Left renal cortex interstitium (tissue), 4 donors: ENCODE measurements at regions not wholly inside any gene's neighbourhood (a gene's known extent, or its start where the extent isn't known, plus 50 kb on each side); places are given as distances from the start of the nearest gene placed in this dataset.

ENCODE experiments used
- DNase-seq, 4 donors: peaks; one replicate each; pipeline ENCODE4 v3.0.0-alpha.2; 2013; ENCODE audit warnings: low read depth in 4 of 4, low spot score in 2 of 4, missing footprints in 1 of 4

DNA sequence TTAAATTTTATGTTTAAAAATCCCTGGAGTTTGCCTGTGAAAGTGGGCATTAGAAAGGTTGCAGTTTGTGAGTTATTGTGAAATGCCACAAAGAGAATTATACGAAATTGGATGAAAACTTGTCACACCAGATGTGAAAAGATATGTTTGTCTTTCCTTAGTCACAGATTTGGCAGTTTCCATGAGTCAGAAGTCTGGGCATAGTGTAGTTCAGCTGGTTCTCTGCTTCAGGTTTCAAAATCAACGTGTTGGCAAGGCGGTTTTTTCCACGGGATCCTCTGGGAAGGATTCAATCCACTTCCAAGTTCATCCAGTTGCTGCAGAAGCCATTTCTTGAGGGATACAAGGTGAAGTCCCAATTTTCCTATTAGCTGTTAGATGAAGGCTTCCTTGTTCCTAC is 658.0 kb upstream of the CDH2 start:
- no peak for DNase-seq

DNA sequence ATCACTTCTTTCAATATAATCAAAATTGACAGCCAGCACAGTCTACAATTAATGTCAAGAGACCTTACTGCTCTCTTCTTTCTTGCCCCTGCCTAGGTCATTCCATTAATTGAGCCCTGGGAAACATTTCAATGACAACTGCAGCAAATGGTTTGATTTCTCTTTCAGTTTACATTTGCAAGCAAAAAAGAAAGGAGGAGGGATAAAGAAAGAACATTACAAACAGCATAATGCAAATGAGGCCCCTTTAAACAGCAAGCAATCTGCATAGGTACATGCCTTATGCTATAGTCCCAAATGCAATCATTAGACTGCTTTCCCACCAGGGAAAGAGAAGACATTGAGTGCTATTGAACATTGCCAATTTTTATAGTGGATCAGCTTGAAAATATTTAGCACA is 655.0 kb upstream of the CDH2 start:
- no peak for DNase-seq

DNA sequence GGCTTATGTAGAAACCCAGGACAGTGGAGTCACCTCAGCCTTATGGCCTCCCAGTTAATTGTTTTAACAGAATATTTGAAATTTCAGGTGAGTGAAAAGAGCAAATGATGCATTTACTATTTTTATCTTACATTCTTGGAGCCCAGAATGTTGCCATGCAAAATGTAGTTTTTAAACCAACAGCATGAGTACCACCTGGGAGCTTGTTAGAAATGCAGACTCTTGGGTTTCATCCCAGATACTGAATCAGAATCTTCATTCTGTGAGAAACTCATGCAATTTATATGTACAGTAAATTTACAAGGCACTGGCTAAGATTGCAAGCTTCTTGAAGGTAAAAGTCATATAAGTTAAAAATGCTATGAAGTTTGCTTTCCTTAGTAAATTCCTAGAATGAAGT is 654.5 kb upstream of the CDH2 start:
- no peak for DNase-seq

DNA sequence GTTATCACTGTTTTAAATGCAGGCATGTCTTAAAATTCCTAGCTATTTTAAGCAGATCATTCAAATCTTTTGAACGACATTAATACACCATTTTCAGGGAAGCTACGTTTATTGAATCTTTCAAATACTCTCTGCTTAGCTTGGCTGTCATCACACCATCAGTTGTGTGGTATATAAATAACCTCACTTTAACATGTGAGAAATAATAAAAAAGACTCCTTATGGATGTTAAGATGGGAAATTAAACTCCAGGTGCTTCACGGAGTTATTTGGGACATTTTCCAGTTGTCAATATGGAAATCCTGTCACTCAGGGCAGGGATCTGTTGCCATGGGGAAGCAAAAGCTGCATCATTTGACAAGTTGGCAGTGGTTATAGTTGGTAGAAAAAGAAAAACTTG is 649.2 kb upstream of the CDH2 start:
- no peak for DNase-seq

DNA sequence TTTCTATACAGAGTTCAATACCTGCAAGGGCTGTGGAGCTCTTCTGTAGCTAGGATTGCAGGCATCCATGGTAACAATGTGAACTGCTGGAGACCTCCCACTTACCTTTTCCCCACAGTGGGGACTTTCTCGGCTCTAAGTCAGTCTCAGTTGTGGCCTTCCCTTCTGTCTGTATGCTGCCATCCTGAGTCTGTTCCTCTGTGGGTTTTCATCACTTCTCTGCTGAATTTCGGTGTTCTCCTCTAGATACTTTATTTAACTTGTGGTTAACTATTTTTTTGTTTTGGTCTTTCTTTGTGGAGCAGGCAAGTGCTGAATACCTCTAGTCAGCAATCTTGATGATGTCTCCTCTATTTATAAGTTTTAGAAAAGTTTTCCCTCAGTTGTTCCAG is 647.2 kb upstream of the CDH2 start:
- no peak for DNase-seq

DNA sequence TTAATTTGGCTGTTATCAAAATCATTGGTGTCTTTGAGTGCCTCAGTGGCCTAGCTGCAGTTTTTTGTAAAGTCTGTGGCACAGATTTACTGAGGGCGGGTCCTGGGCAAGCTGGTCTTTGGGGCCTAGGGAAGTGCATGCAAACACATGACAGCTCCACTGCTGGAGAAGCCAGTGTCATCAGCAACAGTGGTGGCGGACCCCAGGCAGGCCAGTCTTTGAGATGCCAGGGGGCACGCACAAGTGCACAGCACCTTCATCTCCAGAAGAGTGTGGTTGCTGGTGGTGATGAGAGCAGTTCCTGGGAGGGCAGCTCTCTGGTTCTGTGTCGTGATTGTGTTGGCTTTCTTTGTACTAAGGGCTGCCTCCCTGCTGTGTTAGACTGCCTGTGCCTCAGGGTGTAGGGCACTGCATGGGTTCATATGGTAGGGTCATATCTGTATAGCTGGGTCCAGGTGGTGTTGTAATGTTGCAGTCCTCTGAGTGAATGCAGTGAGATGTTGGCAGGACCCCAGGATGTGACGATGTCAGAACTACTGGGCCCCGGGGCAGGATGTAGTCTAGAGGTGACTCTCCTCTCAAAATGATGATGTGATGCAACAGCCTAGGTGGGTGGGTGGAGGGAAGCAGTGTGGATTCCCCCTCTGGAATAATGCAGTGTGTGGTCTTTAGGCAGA is 646.7 kb upstream of the CDH2 start:
- DNase-seq = no peak

DNA sequence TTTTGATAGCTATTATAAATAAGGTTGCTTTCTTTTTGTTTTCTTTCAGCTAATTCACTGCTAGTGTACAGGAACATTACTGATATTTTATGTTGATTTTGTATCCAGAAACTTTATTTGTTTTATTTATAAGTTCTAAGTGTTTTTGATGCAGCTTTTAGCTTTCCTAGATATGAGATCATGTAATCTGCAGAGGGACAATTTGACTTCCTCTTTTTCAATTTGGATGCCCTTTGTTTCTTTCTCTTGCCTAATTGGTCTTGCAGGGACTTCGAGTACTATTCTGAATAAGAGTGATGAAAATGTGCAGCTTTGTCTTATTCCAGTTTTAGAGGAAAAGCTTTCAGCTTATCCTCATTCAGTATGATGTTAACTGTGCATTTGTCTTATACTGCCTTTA is 643.4 kb upstream of the CDH2 start:
- no peak for DNase-seq

DNA sequence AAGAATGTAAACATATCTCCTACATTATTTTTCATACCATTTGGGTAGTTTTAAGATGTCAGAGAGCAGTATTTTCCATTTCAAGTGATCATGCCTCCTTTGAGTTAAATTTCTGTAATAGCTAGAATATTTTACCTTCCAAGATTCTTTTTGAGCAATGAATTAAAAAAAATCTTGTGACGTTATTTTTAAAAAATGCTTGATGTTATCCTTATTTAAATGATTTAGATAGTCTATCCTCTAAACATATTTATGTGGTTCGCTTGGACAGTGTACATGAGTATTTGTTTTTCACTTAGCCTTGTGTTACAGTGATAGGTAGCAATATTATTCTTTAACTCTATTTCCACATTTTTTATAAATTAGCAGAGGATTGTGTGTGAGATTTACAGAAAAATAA is 639.2 kb upstream of the CDH2 start:
- DNase-seq = no peak

DNA sequence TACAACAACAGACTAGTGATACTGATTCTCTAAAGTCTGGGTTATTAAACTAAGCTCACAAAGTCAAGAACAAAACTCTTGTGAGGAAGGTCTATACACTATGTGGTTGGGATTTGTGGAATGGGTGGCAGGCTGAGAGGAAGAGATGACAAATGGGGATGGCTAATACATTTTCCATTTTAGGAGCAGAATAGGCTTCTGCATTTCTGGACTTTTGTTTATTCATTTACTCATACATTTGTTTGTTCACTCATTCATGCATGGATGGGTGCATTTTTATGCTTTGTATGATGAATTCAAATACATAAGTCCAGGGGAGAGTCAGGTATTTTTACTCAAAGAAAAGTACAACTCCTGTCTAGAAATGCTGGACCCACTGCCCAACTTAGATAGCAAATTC is 637.4 kb upstream of the CDH2 start:
- DNase-seq = no peak

DNA sequence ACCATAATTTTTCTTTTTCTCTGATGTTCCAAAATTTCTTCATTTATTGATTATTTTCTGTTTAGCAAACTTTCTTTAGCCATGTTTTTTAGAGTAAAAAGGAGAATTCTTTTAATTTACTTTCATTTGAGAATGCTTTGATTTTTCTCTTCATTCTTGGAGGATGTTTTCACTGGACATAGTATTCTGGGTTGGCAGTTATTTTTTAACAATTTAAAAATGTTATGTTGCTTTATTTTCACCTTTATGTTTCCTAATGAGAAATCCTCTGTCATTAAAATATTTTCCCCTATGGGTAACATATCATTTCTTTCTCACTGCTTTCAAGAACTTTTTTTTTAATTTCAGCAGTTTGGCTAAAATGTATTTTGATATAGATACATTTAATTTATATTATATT is 631.4 kb upstream of the CDH2 start:
- no peak for DNase-seq

DNA sequence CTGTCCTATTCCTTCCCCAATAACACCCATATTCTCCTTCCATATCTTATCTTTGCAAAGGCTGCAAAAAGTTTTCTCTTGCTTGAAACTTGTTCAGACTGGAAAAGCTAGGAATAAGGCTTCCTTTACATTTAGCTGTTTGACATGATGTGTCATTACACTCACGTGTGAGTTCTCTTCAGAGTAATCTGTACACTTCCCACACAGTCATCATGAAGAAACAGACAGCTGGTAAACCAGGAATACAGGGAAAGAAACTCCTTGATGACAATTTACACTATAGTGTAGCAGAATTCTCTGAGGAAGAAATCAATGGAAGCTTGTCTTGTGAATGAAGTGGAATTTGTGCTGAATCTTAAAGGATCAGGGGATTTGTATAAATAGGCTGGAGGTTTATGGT is 628.6 kb upstream of the CDH2 start:
- DNase-seq = no peak

DNA sequence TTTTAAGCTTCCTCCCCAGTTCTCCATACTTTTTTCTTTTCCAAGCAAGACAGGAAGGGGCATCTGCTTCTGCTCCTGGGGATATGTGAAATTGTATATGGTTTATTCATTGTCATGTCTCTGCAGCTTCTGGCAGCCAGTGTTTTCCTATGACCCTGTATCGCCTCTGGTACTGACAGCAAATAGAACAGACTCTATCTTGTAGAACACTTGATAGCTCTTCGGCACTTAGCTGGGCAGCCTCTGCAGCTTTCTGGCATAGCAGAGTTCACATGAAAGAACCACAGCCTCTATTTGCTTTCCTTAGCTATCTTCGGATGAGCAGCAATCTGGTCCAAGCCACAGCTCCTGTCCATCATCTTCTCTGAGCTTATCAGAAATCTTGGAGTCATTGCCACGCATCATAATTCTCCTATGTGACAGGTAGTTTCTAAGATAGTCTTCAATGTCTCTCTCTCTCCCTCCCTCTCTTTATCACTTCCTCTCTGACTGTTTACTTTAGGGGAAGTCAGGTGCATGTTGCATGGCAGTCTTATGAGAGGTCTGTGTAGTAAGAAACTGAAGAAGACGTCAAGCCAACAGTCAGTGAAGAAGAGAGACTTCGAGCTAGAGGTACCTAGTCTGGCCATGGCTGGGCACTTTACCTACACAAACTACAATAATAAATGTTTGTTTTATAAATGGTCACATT is 627.7 kb upstream of the CDH2 start:
- DNase-seq = no peak

DNA sequence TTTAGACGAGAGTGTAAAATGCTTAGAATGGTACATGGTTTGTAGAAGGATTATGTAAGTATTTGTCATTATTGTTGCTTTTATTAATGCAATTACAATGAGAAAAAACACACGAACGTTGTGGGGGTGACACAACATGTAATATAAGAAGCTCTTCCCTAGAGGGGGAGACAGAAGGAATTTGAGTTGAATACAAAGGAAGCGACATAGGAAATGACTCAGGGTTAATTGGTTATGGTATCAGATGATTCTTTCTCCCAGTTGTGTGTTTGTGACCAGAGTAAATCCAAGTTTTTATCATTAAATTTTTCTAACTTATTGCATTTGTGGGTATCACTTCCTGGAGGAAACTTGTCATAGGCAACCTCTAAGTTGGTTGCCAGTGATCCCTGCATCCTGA is 625.6 kb upstream of the CDH2 start:
- DNase-seq = no peak

DNA sequence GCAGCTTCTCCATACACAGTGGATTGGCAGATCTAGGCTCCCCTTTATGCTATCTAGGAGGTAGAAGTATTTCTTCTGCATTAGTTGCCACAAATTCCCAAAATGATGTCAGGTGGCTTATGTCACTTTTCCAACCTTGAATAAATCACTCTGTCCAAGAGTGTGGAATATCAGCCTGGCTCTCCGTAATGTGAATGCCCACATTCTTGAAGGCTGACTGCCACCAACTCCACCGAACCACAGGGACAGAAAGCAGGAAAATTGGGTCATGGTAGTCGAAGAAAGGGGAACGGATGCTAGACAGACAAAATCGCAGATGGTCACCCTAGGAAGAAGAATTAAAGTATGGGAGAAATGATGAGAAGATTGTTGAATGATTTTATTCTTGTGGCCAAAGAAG is 624.9 kb upstream of the CDH2 start:
- no peak for DNase-seq

DNA sequence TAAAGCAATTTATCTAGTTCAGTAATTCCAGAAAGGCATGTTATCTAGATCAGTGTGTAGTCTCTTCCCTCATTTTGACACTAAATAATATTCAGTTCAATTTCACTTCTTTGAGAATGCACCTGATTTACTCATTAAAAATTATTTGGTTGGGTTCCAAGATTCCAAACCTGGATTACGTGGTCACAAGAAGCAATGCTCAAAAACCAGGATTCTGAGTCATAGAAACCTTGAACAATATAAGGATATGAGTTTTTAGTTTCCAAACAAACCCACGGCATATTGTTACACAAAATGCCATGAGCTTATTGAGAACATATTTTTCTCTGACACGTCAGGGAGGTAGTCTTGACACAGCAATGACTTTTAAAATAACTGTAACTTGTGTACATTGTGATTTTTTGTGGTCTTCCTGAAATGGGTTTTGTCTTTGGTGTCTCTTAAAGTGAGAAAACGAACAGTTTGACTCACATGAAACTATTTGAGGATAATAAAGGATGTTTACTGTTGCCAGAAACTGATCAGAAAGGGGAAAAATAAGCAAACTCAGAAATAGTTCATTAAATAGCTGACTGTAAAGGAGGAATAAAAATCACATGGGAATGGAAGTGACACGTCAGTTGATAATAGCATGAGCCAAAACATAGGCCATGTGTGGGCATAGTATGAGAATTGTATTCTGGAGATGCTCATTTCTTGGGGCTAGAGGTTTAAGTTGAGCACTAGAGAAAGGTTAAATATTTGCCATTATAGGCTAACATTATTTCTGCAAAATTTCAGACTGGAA is 617.7 kb upstream of the CDH2 start:
- no peak for DNase-seq

DNA sequence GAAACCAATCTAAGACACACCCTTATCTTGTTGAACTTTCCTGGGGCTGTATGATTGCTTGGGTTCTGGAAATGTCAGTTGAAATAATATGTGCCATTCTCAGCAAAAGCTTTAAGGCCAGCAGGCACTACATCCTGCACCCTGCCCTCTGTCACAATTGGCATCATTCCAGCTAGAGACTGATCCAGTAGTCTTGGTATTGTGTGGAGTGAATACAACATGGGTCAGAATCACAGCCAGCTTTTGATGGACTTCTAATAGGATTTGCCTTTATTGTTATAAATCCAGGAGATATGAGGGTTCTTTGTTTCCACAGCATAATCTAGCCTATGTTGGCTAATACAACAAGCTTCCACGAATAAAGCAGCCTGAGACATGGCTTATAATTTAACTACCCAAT is 617.0 kb upstream of the CDH2 start:
- no peak for DNase-seq

DNA sequence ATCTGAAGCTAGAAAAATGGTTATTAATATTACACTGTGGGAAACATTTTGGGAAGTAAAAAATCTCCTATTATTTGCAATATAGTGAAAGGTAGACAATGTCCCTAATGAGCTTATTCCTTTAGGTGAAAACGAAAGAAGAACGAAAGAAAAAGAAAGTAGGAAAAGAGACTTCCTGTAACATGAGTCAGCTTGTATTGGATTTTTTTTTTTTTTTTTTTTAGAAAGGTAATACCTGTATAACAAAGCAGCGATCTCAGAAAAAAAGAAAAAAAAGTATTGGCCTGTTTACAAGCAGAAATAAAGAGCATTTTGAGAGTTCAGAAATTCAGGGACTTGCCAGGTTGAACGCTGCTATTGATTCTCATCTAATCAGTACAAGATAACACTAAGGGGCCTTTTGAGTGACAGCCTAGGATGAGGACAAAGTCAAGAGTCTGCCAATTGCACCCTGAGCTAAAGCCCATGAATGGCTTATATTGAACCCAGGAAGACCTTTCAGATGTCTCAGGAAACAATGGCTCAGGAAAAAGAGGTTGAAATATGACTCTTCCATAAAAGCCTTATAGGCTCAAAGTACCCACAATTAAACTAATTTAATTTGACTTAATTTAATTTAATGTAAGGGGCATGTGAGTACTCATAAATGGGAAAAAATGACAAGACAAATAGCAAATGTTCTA is 615.6 kb upstream of the CDH2 start:
- no peak for DNase-seq

DNA sequence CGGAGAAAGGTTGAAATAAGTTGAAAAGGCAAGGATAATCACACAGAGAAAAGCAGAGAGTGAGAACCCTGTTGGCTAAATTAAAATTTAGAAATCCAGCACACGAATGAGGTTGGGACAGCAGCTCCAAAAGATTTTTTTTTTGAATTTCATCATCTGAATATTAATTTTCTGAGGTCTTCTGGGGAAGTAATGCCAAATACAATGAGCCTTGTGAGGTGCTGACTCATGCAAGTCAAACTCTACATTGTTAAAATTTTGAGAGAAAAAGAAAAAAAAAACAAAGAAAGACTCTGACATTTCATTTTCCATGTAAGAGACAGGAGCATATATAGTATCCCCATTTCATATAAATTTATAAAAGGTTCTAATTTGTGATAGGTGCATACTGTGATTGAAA is 614.2 kb upstream of the CDH2 start:
- no peak for DNase-seq

DNA sequence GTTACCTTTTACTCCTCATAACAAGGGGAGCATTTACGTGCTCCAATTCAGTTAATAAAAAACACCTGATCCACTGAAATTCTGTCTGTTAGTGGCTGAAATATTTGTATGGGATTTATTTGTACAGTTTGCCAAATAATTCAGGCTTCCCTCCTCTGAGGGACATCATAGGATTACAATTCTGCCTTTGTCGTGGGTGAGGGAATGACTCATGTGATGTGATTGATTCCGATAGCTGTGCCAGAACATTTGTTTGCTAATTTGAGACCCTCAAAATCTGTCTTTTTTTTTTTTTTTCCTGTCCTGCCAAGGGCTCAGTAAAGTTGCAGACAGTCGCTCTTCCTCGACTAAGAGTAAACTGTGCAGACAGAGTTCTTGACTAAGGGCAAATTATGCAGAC is 612.6 kb upstream of the CDH2 start:
- no peak for DNase-seq

DNA sequence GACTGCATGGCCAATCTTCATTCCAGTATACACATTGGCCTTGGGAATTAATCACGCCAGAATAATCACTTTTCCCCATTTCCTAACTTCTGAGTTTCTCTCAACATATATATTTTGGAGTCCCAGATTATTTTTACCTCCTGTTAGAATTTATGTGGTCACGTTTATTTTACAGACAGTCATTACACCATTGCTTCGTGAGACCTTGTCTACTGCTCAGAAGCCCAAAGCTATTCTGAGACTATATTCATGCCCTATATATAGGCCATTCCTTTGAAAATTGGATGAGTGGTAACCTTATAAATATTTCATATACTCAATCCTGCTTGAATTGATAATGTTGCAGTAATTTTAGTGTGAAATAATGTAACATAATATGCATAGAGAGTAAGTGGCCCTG is 610.0 kb upstream of the CDH2 start:
- no peak for DNase-seq

DNA sequence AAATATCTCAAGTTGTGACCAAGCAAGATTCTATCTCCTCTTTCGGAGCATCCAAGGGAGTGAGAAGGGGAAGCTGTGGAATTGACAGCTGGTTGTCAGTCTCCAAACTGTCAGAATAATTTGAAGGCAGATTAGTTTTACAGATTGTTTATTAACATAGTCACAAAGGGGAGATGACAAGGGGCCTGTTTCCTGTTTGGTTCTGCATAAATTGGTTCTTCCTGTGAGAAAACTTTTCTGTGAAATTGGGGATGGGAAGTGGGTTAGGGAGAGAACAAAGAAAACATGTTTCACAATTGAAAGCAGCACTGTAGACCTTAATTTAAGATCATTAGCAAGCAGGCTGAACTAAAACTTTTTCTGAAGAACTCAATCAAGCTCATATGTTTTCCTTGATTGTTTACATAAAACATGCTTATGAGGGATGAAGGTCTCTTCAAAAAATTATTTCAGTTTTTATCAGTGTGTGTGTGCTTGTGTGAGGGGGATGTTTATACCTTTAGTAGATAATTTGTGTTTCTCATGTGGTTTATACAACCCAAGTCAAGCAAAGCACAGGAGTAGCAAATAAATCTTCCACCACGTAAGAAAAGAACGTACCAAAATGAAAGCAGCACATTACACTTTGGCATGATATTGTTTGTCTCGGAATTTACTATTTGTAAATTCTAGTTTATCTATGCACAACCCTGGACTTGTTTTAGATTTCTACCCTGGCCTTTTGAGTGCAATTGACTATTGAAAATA is 604.9 kb upstream of the CDH2 start:
- no peak for DNase-seq
